Endothelial cell of umbilical vein (primary cell): ENCODE measurements at regions not wholly inside any gene's neighbourhood (a gene's known extent, or its start where the extent isn't known, plus 50 kb on each side); places are given as distances from the start of the nearest gene placed in this dataset.
"Not testable (repeated sequence)": the region's sequence is repeated elsewhere in the genome, so short reads cannot be mapped to it uniquely, and the experiment has no call there.

ENCODE experiments used
- BruUV-seq: library from RNA; stranded (reverse); fragments of 400-500 nt; replicated peaks from 2 replicates; lab custom pipeline; 2021; lab: Mats Ljungman, UMichigan
- CTCF ChIA-PET: fragments of 300-600, 350-600 bp; sonication (Branson Sonifier 250); formaldehyde crosslinking; loops from one replicate; lab custom pipeline; 2021; ENCODE audit warnings: antibody characterized with exemption, inconsistent platforms; lab: Charles Lee
- POLR2A ChIA-PET: fragments of 300-600, 350-600 bp; sonication (Branson Sonifier 250); formaldehyde crosslinking; loops from one replicate; lab custom pipeline; 2021; ENCODE audit warnings: antibody characterized with exemption, inconsistent platforms; lab: Charles Lee
- DNase-seq: peaks from one replicate; pipeline ENCODE4 v3.0.0-alpha.2; 2011; ENCODE audit warnings: low read depth, low spot score
- FAIRE-seq: peaks from 2 replicates; lab custom pipeline; 2011; peaks lifted over from hg19 to GRCh38; lab: Jason Lieb, UNC
- H2AFZ ChIP-seq: 2 replicates; pipeline ENCODE4 v1.6.0; 2012; ENCODE audit warnings: low read depth, low read length, control low read depth, inconsistent platforms
- H3K27ac ChIP-seq: 2 replicates; pipeline ENCODE4 v1.5.1; 2011; ENCODE audit warnings: low read depth, mild to moderate bottlenecking, control low read depth, low read length, moderate library complexity; ENCODE audit not compliant: insufficient read depth
- H3K27me3 ChIP-seq, 2 experiments: 2 replicates each; pipeline versions ENCODE4 v1.6.0 to v1.6.1; 2011; ENCODE audit warnings: low read length in 2 of 2, mixed read lengths in 1 of 2; ENCODE audit not compliant: control insufficient read depth in 2 of 2, insufficient read depth in 2 of 2
- H3K36me3 ChIP-seq, 2 experiments: 2 replicates in 1 of 2; 3 replicates in 1 of 2; pipeline ENCODE4 v1.5.1; 2011; ENCODE audit warnings: low read length in 2 of 2, mild to moderate bottlenecking in 1 of 2, moderate library complexity in 1 of 2; ENCODE audit not compliant: control insufficient read depth in 2 of 2, insufficient read depth in 2 of 2; ENCODE audit errors: extremely low read depth in 1 of 2
- H3K4me1 ChIP-seq: 3 replicates; pipeline ENCODE4 v1.5.1; 2011; ENCODE audit warnings: mild to moderate bottlenecking, low read length; ENCODE audit not compliant: control insufficient read depth, insufficient read depth; ENCODE audit errors: extremely low read depth
- H3K4me2 ChIP-seq: 2 replicates; pipeline ENCODE4 v1.6.1; 2011; ENCODE audit warnings: low read length, control low read depth, mixed read lengths; ENCODE audit not compliant: insufficient read depth
- H3K4me3 ChIP-seq, 3 experiments: fragments of 200-600 bp in 1 of 3; sonication (generic), shearing (Covaris generic) in 1 of 3; replicated peaks in 1 of 3; 2 replicates each; pipeline ENCODE4 v1.5.1; 2011 to 2016; ENCODE audit warnings: control low read depth in 3 of 3, low read length in 3 of 3, mild to moderate bottlenecking in 2 of 3, inconsistent platforms in 1 of 3, low read depth in 1 of 3, moderate library complexity in 1 of 3; ENCODE audit not compliant: insufficient read depth in 1 of 3
- H3K79me2 ChIP-seq: 2 replicates; pipeline ENCODE4 v1.6.0; 2012; ENCODE audit warnings: low read length, inconsistent platforms; ENCODE audit not compliant: control insufficient read depth, insufficient read depth
- H3K9ac ChIP-seq: replicated peaks from 2 replicates; pipeline ENCODE3; 2011; ENCODE audit warnings: low read length, control low read depth; ENCODE audit not compliant: insufficient read depth; ENCODE audit errors: extremely low read depth
- H3K9me1 ChIP-seq: replicated peaks from 3 replicates; pipeline ENCODE4 v1.6.0; 2011; ENCODE audit warnings: mild to moderate bottlenecking, low read length; ENCODE audit not compliant: control insufficient read depth, insufficient read depth; ENCODE audit errors: extremely low read depth
- H3K9me3 ChIP-seq: replicated peaks from 2 replicates; pipeline ENCODE4 v1.5.1; 2012; ENCODE audit warnings: low read length, inconsistent platforms; ENCODE audit not compliant: control insufficient read depth, insufficient read depth
- H4K20me1 ChIP-seq: replicated peaks from 2 replicates; pipeline ENCODE3; 2011; ENCODE audit warnings: mild to moderate bottlenecking, low read length; ENCODE audit not compliant: control insufficient read depth, insufficient read depth; ENCODE audit errors: extremely low read depth
- EZH2 ChIP-seq: IDR thresholded peaks from 2 replicates; pipeline ENCODE4 v1.6.1; 2012; ENCODE audit warnings: borderline replicate concordance, low read depth, mild to moderate bottlenecking, moderate library complexity, low read length, inconsistent platforms; ENCODE audit not compliant: severe bottlenecking
- FOS ChIP-seq: IDR thresholded peaks from 2 replicates; pipeline ENCODE4 v1.6.1; 2011; ENCODE audit warnings: mild to moderate bottlenecking, low read length, moderate library complexity, borderline replicate concordance; ENCODE audit not compliant: insufficient read depth
- GATA2 ChIP-seq: IDR thresholded peaks from 2 replicates; pipeline ENCODE4 v1.7.0; 2011; ENCODE audit warnings: low read depth, mild to moderate bottlenecking, moderate library complexity, mixed read lengths, low read length; ENCODE audit not compliant: insufficient read length, insufficient read depth
- JUN ChIP-seq: IDR thresholded peaks from 2 replicates; pipeline ENCODE4 v1.6.1; 2011; ENCODE audit warnings: borderline replicate concordance, low read depth; ENCODE audit not compliant: insufficient read length, insufficient read depth
- MYC ChIP-seq: IDR thresholded peaks from one replicate; pipeline ENCODE4 v1.6.1; 2011; ENCODE audit warnings: mild to moderate bottlenecking, low read depth, low read length
- POLR2A ChIP-seq: IDR thresholded peaks from 2 replicates; pipeline ENCODE4 v1.6.1; 2012; ENCODE audit warnings: low read depth, mild to moderate bottlenecking, control low read depth, low read length
- POLR2AphosphoS5 ChIP-seq: IDR thresholded peaks from 2 replicates; pipeline ENCODE4 v1.6.1; 2012; ENCODE audit warnings: low read depth, mild to moderate bottlenecking, control low read depth, low read length, moderate library complexity; ENCODE audit not compliant: insufficient read depth
- dilution Hi-C: fragments of 300-500 bp; cut with MboI; formaldehyde crosslinking; loops from one replicate; pipeline ENCODE4 v1.15.0; 2019; ENCODE audit warnings: low sequenced_read_pairs; ENCODE audit not compliant: extremely low pct_ligation_motif_present
- intact Hi-C: fragments of 100-400 bp; cut with micrococcal nuclease; formaldehyde crosslinking; loops from one replicate; pipeline ENCODE4 v1.10.0; 2022
- TF ChIP-seq, protein P1 (sequence below): IDR thresholded peaks from 2 replicates; pipeline ENCODE4 v1.6.1; 2011; ENCODE audit not compliant: insufficient read depth, insufficient read length
- TF ChIP-seq, protein P2 (sequence below), 2 donors: IDR thresholded peaks; 1 replicate in 1 of 2; 2 replicates in 1 of 2; pipeline ENCODE4 v1.5.1; 2011; ENCODE audit warnings: low read length in 2 of 2, mild to moderate bottlenecking in 2 of 2, moderate library complexity in 2 of 2, control low read depth in 1 of 2, inconsistent platforms in 1 of 2, low read depth in 1 of 2; ENCODE audit not compliant: insufficient read depth in 1 of 2; ENCODE audit errors: extremely low read depth in 1 of 2

DNA sequence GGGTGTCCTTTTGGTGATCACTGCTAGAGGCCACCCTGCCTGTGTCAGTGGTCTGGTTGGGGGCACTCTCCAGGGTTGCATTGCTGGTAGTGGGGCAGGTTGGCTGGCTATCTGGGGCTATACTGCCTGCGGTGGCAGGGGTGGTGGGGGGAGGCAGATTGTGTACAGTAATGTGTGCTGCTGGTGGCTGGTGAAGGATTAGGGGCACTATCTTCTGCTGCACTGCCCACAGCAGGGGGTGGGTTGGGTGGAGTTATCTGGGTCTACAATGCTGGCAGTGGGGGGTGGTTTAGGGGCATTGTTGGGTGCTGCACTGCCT, 204.0 kb upstream of the WSB1 start:
- Histone ChIP-seq H3K36me3 (no peaks in the 10 kb centered on the region), H3K9ac (no peak overlapping the region), H4K20me1 (no peaks in the 10 kb centered on the region), H3K9me1 (no peaks in the 10 kb centered on the region), H2AFZ (no peak overlapping the region), H3K9me3 (no peaks in the 10 kb centered on the region), H3K4me1 (no peaks in the 10 kb centered on the region), H3K27ac (no peak overlapping the region), H3K79me2 (no peaks in the 10 kb centered on the region), H3K4me2 (no peak overlapping the region), H3K27me3 (no peaks in the 10 kb centered on the region), H3K4me3 (no peak overlapping the region)
- FAIRE-seq (no peak), DNase-seq (no peak)
- intact Hi-C loops (no loop called here), dilution Hi-C loops (no loop called here)
- ChIA-PET POLR2A (no interaction called here), CTCF (no interaction called here)
- TF ChIP-seq GATA2 (no peak), FOS (no peak), JUN (no peak), MYC (no peak), POLR2AphosphoS5 (no peak), POLR2A (no peak), EZH2 (no peak)
- TF ChIP-seq, protein P1, sequence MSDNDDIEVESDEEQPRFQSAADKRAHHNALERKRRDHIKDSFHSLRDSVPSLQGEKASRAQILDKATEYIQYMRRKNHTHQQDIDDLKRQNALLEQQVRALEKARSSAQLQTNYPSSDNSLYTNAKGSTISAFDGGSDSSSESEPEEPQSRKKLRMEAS = no peak
- TF ChIP-seq, protein P2, sequence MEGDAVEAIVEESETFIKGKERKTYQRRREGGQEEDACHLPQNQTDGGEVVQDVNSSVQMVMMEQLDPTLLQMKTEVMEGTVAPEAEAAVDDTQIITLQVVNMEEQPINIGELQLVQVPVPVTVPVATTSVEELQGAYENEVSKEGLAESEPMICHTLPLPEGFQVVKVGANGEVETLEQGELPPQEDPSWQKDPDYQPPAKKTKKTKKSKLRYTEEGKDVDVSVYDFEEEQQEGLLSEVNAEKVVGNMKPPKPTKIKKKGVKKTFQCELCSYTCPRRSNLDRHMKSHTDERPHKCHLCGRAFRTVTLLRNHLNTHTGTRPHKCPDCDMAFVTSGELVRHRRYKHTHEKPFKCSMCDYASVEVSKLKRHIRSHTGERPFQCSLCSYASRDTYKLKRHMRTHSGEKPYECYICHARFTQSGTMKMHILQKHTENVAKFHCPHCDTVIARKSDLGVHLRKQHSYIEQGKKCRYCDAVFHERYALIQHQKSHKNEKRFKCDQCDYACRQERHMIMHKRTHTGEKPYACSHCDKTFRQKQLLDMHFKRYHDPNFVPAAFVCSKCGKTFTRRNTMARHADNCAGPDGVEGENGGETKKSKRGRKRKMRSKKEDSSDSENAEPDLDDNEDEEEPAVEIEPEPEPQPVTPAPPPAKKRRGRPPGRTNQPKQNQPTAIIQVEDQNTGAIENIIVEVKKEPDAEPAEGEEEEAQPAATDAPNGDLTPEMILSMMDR (IDR thresholded peaks at IDR 0.05; ENCODE audit: extremely low read depth in 1 of 2, insufficient read depth in 1 of 2, low read depth in 1 of 2, low read length in 2 of 2) = no peak
- BruUV-seq = no TSS peak

DNA sequence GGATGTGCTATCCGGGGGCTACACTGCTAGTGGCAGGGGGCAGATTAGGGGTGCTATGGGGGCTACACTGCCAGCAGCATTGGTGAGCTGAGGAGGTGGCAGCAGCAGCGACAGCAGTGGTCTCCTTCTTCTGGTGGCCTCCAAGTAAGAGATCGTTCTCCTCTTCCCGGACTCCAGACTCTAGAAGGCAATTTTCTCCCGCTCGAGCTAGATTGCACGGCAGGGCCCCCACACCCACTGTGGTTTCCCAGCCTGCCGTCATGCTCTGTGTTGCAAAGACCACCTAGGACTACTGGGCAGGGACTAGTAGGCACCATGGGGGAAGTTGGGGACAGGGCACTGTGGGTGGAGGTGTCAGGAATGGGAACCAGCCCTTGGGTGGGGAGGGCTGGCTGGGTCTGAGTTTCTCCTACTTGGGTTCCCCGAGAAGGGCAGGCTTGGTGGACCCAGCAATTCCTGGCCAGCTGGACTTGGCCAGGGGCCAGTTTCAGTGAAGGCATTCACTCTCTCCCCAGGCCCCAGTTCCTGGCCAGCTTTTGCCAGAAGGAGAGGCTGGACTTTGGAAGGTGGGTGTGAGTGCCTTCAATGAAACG, 203.4 kb upstream of the WSB1 start:
- CTCF ChIA-PET, H3K36me3 ChIP-seq, DNase-seq, H3K4me2 ChIP-seq, intact Hi-C loops, H4K20me1 ChIP-seq, FAIRE-seq, POLR2A ChIA-PET, H3K27ac ChIP-seq, H3K9me1 ChIP-seq, H3K79me2 ChIP-seq, H3K4me3 ChIP-seq, H3K27me3 ChIP-seq, H3K9ac ChIP-seq, H3K9me3 ChIP-seq, H2AFZ ChIP-seq, BruUV-seq, dilution Hi-C loops, H3K4me1 ChIP-seq: not testable (repeated sequence)
